ENCODE measurements at regions not wholly inside any gene's neighbourhood (a gene's known extent, or its start where the extent isn't known, plus 50 kb on each side); places are given as distances from the start of the nearest gene placed in this dataset.

DNA sequence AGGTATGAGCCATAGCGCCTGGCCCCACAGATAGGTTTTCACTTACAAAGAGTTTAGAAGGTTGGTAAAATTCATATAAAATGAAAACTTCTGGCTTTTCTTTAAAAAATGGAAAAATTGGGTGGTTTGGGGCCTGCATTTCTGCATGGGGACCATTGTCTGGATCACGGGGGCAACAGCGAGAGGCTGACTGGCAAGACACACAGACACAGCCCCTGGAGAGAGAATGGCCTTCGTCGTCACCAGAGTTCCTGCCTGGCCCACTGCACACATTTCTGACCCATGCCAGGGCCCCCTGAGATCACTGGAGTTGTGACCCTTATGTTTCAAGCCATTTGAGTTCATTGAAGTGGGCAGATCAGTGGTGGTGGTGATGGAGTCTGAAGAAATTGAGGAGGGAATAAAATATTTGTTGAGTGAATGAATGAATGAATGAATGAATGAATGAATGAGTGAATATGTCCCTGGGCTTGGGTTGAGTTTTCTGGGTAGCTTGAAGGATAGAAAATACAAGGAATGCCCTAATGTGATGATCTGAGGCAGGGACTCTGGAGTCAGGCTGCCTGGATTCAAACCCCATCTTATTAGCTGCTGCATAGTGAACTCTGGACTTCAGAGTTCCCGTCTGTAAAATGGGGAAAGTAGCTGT, 173.8 kb downstream of the ZFP64 start:
- ATAC-seq (no peak), DNase-seq (no peak)
- Mint-ChIP-seq H3K27me3 (peaks cover 0 to 4% (median 0%) of the 10 kb centered on the region in 5 donors), H3K4me3 (no peak overlapping the region), H3K36me3 (peaks cover 0 to 3% (median 0%) of the 10 kb centered on the region in 5 donors), H3K27ac (peak overlapping the region in 1 of 9 donors; percentile 7), H3K9me3 (peaks cover 0 to 4% (median under 1%) of the 10 kb centered on the region in 11 donors), H3K4me1 (peaks cover 0 to 3% (median 0%) of the 10 kb centered on the region in 7 donors)
- no peaks in the 10 kb centered on the region for H3K4me1 ChIP-seq (ENCODE audit: control insufficient read depth in 2 of 2, insufficient read depth in 2 of 2, low read length in 2 of 2)
- ChIA-PET POLR2A (no interaction called here), CTCF (no interaction called here)
- no peak overlapping the region for H3K4me3 ChIP-seq (ENCODE audit: low read length)
- intact Hi-C loops (cut with micrococcal nuclease), result no loop called here
- H3K36me3 ChIP-seq (ENCODE audit: control insufficient read depth in 2 of 3, insufficient read depth in 3 of 3, low read length in 3 of 3), result no peaks in the 10 kb centered on the region
- H3K27me3 ChIP-seq (ENCODE audit: control insufficient read depth in 2 of 2, insufficient read depth in 2 of 2, low read length in 2 of 2), result no peaks in the 10 kb centered on the region
- H3K27ac ChIP-seq (ENCODE audit: low read depth, low read length), result no peak overlapping the region
- H3K9me3 ChIP-seq (ENCODE audit: control insufficient read depth in 2 of 3, low read length in 3 of 3), result no peaks in the 10 kb centered on the region

DNA sequence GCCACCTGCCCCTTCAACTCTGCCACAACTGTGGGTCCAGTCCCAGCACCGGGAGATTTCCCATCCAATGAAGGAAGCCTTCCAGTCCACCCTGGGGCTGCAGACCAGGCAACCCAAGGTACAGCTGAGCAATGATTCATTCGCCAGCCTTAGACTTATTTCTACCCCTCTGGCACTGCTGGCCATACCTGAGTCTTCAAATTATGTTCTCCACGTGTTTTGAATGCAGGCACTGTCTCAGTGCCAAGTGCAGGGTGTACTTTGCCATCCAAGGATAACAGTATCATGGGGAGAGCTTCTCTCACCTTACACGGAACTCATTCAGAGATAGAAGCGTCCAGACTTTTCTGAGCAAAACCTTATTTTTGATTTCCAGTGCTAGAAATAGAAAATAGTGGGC, 175.6 kb downstream of the ZFP64 start:
- CTCF ChIA-PET, result no interaction called here
- H3K4me3 ChIP-seq (ENCODE audit: low read length), result no peak overlapping the region

DNA sequence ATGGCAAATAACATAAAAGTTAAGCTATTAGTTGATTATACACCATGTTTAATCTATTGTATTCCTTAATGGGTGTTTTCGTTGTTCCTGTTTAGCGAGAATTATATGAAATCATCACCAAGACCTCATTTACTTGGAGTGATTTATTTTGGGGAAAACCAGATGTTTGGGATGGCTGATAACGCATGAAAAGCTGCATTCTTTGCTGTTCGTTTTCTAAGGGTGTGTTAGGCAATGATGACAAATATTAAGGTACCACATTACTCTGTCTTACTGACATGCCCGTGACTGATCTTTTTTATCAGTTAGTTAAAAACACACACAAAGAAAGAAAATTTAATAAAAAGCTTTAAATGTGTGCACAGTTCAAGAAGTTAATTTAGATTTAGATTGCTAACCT, 176.4 kb downstream of the ZFP64 start:
- no peaks in the 10 kb centered on the region for H3K4me1 ChIP-seq (ENCODE audit: control insufficient read depth in 2 of 2, insufficient read depth in 2 of 2, low read length in 2 of 2)
- POLR2A ChIA-PET, result no interaction called here
- CTCF ChIA-PET, result interaction anchor here (0.6 kb wide), 1 partner anchor 1664 kb away, joined by 4 read pairs; no protein-coding TSS in a partner anchor
- H3K36me3 ChIP-seq (ENCODE audit: control insufficient read depth in 2 of 3, insufficient read depth in 3 of 3, low read length in 3 of 3), result no peaks in the 10 kb centered on the region
- Mint-ChIP-seq H3K27ac (no peak overlapping the region), H3K4me3 (no peak overlapping the region), H3K36me3 (peaks cover 0 to 13% (median 5%) of the 10 kb centered on the region in 5 donors), H3K4me1 (peaks cover 0 to 5% (median 0%) of the 10 kb centered on the region in 7 donors), H3K27me3 (peaks cover 0 to 7% (median 0%) of the 10 kb centered on the region in 5 donors), H3K9me3 (peaks cover 3 to 30% (median 12%) of the 10 kb centered on the region in 11 donors)
- ATAC-seq, result no peak
- H3K9me3 ChIP-seq (ENCODE audit: control insufficient read depth in 2 of 3, low read length in 3 of 3), result peaks cover 0 to 7% (median 0%) of the 10 kb centered on the region in 3 experiments
- H3K4me3 ChIP-seq (ENCODE audit: low read length), result no peak overlapping the region
- H3K27me3 ChIP-seq (ENCODE audit: control insufficient read depth in 2 of 2, insufficient read depth in 2 of 2, low read length in 2 of 2), result no peaks in the 10 kb centered on the region
- H3K27ac ChIP-seq (ENCODE audit: low read depth, low read length), result no peak overlapping the region
- intact Hi-C loops (cut with micrococcal nuclease), result no loop called here
- no peak for DNase-seq

More for the DNA sequence above, 175.6 kb downstream of the ZFP64 start:
- no peak for ATAC-seq
- Histone ChIP-seq H3K9me3 (ENCODE audit: control insufficient read depth in 2 of 3, low read length in 3 of 3) (no peaks in the 10 kb centered on the region), H3K27ac (ENCODE audit: low read depth, low read length) (no peak overlapping the region), H3K36me3 (ENCODE audit: control insufficient read depth in 2 of 3, insufficient read depth in 3 of 3, low read length in 3 of 3) (no peaks in the 10 kb centered on the region), H3K4me1 (ENCODE audit: control insufficient read depth in 2 of 2, insufficient read depth in 2 of 2, low read length in 2 of 2) (no peaks in the 10 kb centered on the region), H3K27me3 (ENCODE audit: control insufficient read depth in 2 of 2, insufficient read depth in 2 of 2, low read length in 2 of 2) (no peaks in the 10 kb centered on the region)
- H3K27me3 Mint-ChIP-seq, result peaks cover 0 to 7% (median 0%) of the 10 kb centered on the region in 5 donors
- no peak for DNase-seq
- POLR2A ChIA-PET, result no interaction called here
- H3K27ac Mint-ChIP-seq, result no peak overlapping the region
- peaks cover 3 to 21% (median 7%) of the 10 kb centered on the region in 11 donors for H3K9me3 Mint-ChIP-seq
- intact Hi-C loops (cut with micrococcal nuclease), result no loop called here
- H3K4me1 Mint-ChIP-seq, result peaks cover 0 to 5% (median 0%) of the 10 kb centered on the region in 7 donors
- H3K36me3 Mint-ChIP-seq, result peaks cover 0 to 6% (median 0%) of the 10 kb centered on the region in 5 donors
- H3K4me3 Mint-ChIP-seq, result no peak overlapping the region

DNA sequence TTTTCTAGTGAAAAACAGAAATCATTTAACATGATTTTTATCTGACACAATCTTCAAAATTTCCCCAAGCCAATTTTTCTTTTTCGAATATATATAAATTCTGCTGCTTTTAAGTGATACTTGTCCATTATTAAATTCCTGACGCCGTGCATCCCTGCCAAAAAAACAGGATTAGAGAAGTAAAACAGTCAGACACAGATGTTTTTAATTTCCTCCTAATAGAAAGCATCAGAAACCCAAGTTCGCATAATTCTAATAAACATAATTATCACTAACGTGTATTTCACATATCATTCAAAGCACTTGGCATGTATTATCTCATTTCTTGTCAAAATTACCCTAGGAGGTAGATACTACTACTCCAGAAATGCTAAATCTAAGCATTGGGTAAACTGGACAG, 179.5 kb downstream of the ZFP64 start:
- no peaks in the 10 kb centered on the region for H3K4me1 ChIP-seq (ENCODE audit: control insufficient read depth in 2 of 2, insufficient read depth in 2 of 2, low read length in 2 of 2)
- no peak overlapping the region for H3K4me3 Mint-ChIP-seq
- intact Hi-C loops (cut with micrococcal nuclease), result no loop called here
- H3K27ac ChIP-seq (ENCODE audit: low read depth, low read length), result no peak overlapping the region
- peaks cover 0 to 7% (median 0%) of the 10 kb centered on the region in 5 donors for H3K27me3 Mint-ChIP-seq
- H3K9me3 ChIP-seq (ENCODE audit: control insufficient read depth in 2 of 3, low read length in 3 of 3), result peaks cover 0 to 7% (median 0%) of the 10 kb centered on the region in 3 experiments
- H3K4me3 ChIP-seq (ENCODE audit: low read length), result no peak overlapping the region
- ATAC-seq (no peak), DNase-seq (no peak)
- no peak overlapping the region for H3K27ac Mint-ChIP-seq
- H3K9me3 Mint-ChIP-seq, result peaks cover 0 to 32% (median 14%) of the 10 kb centered on the region in 11 donors
- POLR2A ChIA-PET, result no interaction called here
- H3K36me3 Mint-ChIP-seq, result peaks cover 0 to 13% (median 6%) of the 10 kb centered on the region in 5 donors
- peaks cover 0 to 5% (median 0%) of the 10 kb centered on the region in 7 donors for H3K4me1 Mint-ChIP-seq
- CTCF ChIA-PET, result no interaction called here
- H3K36me3 ChIP-seq (ENCODE audit: control insufficient read depth in 2 of 3, insufficient read depth in 3 of 3, low read length in 3 of 3), result no peaks in the 10 kb centered on the region
- no peaks in the 10 kb centered on the region for H3K27me3 ChIP-seq (ENCODE audit: control insufficient read depth in 2 of 2, insufficient read depth in 2 of 2, low read length in 2 of 2)

DNA sequence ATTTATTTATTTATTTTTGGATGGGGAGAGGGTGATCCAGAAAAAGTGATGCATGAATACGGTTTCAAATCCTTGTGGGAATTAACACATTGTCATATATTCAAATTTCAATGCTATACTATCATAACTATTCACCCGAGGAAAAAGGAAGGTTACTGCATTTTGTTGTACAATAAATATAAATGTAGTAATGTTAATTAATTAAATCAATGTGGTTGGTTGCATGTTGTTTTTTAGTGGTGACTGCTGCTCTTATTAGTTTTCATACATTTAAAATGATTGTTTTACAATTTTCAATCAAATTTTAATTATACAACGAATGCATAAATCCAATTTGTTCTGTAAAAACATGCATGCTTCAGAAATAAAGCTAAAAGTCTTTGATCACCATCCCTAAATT, 180.5 kb downstream of the ZFP64 start:
- Histone ChIP-seq H3K36me3 (ENCODE audit: control insufficient read depth in 2 of 3, insufficient read depth in 3 of 3, low read length in 3 of 3) (no peaks in the 10 kb centered on the region), H3K9me3 (ENCODE audit: control insufficient read depth in 2 of 3, low read length in 3 of 3) (peaks cover 0 to 7% (median 0%) of the 10 kb centered on the region in 3 experiments), H3K27me3 (ENCODE audit: control insufficient read depth in 2 of 2, insufficient read depth in 2 of 2, low read length in 2 of 2) (no peaks in the 10 kb centered on the region), H3K4me3 (ENCODE audit: low read length) (no peak overlapping the region), H3K27ac (ENCODE audit: low read depth, low read length) (no peak overlapping the region), H3K4me1 (ENCODE audit: control insufficient read depth in 2 of 2, insufficient read depth in 2 of 2, low read length in 2 of 2) (no peaks in the 10 kb centered on the region)
- Mint-ChIP-seq H3K4me3 (no peak overlapping the region), H3K9me3 (peaks cover 0 to 32% (median 14%) of the 10 kb centered on the region in 11 donors), H3K36me3 (peaks cover 0 to 13% (median 6%) of the 10 kb centered on the region in 5 donors), H3K27me3 (peaks cover 0 to 7% (median 2%) of the 10 kb centered on the region in 5 donors), H3K27ac (no peak overlapping the region), H3K4me1 (peaks cover 0 to 5% (median 0%) of the 10 kb centered on the region in 7 donors)
- ChIA-PET CTCF (no interaction called here), POLR2A (no interaction called here)
- ATAC-seq (no peak), DNase-seq (no peak)
- intact Hi-C loops (cut with micrococcal nuclease), result no loop called here

DNA sequence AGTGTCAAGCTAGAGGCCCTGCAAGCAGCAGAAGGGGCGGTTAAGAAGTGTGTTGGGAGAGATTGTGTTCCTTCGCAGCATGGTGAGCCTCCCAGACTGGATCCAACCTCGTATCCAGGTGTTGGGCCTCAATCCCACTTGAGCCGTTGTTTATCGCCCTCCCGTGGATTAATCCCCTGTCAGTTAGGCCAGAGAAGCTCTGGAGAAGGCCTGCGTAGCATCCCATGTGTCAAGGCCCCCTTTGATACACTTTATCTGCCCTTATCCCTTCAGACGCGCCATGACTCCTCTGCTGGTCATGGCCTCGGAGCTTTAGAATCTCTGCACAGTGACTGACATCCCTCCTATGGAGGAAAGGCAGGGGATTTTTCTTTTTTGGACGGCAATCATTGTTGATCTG, 181.0 kb downstream of the ZFP64 start:
- ATAC-seq, result no peak
- Histone ChIP-seq H3K4me3 (ENCODE audit: low read length) (no peak overlapping the region), H3K36me3 (ENCODE audit: control insufficient read depth in 2 of 3, insufficient read depth in 3 of 3, low read length in 3 of 3) (no peaks in the 10 kb centered on the region), H3K9me3 (ENCODE audit: control insufficient read depth in 2 of 3, low read length in 3 of 3) (peaks cover 0 to 7% (median 0%) of the 10 kb centered on the region in 3 experiments), H3K27me3 (ENCODE audit: control insufficient read depth in 2 of 2, insufficient read depth in 2 of 2, low read length in 2 of 2) (no peaks in the 10 kb centered on the region), H3K4me1 (ENCODE audit: control insufficient read depth in 2 of 2, insufficient read depth in 2 of 2, low read length in 2 of 2) (no peaks in the 10 kb centered on the region), H3K27ac (ENCODE audit: low read depth, low read length) (no peak overlapping the region)
- intact Hi-C loops (cut with micrococcal nuclease), result no loop called here
- Mint-ChIP-seq H3K4me1 (peaks cover 0 to 5% (median 0%) of the 10 kb centered on the region in 7 donors), H3K27ac (no peak overlapping the region), H3K36me3 (peaks cover 0 to 13% (median 6%) of the 10 kb centered on the region in 5 donors), H3K27me3 (peaks cover 0 to 11% (median 7%) of the 10 kb centered on the region in 5 donors), H3K4me3 (no peak overlapping the region), H3K9me3 (peaks cover 0 to 32% (median 14%) of the 10 kb centered on the region in 11 donors)
- ChIA-PET POLR2A (no interaction called here), CTCF (no interaction called here)
- no peak for DNase-seq

DNA sequence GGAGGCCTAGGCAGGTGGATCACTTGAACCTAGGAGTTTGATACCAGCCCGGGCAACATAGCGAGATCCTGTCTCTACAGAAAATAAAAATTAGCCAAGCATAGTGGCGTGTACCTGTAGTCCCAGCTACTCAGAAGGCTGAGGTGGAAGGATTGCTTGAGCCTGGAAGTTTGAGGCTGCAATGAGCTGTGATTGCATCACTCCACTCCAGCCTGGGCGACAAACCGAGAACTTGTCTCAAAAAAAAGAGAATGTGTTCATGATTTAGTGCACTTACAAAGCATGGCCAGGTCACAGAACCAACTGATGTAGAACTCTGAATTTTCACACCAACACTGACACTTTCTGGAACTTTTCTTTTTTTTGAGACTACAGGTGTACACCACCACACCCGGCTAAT, 182.7 kb downstream of the ZFP64 start:
- H3K27me3 Mint-ChIP-seq, result peaks cover 0 to 17% (median 7%) of the 10 kb centered on the region in 5 donors
- ATAC-seq (no peak), DNase-seq (no peak)
- H3K27me3 ChIP-seq (ENCODE audit: control insufficient read depth in 2 of 2, insufficient read depth in 2 of 2, low read length in 2 of 2), result no peaks in the 10 kb centered on the region
- H3K4me3 Mint-ChIP-seq, result no peak overlapping the region
- intact Hi-C loops (cut with micrococcal nuclease), result no loop called here
- H3K27ac Mint-ChIP-seq, result no peak overlapping the region
- H3K4me1 ChIP-seq (ENCODE audit: control insufficient read depth in 2 of 2, insufficient read depth in 2 of 2, low read length in 2 of 2), result no peaks in the 10 kb centered on the region
- H3K36me3 Mint-ChIP-seq, result peaks cover 0 to 13% (median 6%) of the 10 kb centered on the region in 5 donors
- POLR2A ChIA-PET, result no interaction called here
- H3K4me3 ChIP-seq (ENCODE audit: low read length), result no peak overlapping the region
- peaks cover 0 to 5% (median 0%) of the 10 kb centered on the region in 7 donors for H3K4me1 Mint-ChIP-seq
- H3K27ac ChIP-seq (ENCODE audit: low read depth, low read length), result no peak overlapping the region
- H3K36me3 ChIP-seq (ENCODE audit: control insufficient read depth in 2 of 3, insufficient read depth in 3 of 3, low read length in 3 of 3), result no peaks in the 10 kb centered on the region
- CTCF ChIA-PET, result no interaction called here
- H3K9me3 ChIP-seq (ENCODE audit: control insufficient read depth in 2 of 3, low read length in 3 of 3), result peaks cover 0 to 7% (median 0%) of the 10 kb centered on the region in 3 experiments
- H3K9me3 Mint-ChIP-seq, result peaks cover 0 to 32% (median 14%) of the 10 kb centered on the region in 11 donors
